ENCODE measurements at regions not wholly inside any gene's neighbourhood (a gene's known extent, or its start where the extent isn't known, plus 50 kb on each side); places are given as distances from the start of the nearest gene placed in this dataset.

- TF ChIP-seq PBX3 (IDR thresholded peaks at IDR 0.05) (no peak), KDM1A (IDR thresholded peaks at IDR 0.05; ENCODE audit: low read depth) (no peak), SMC3 (IDR thresholded peaks at IDR 0.05) (no peak), ESRRA (IDR thresholded peaks at IDR 0.05; ENCODE audit: borderline replicate concordance, low read length) (no peak), JUN (IDR thresholded peaks at IDR 0.05) (no peak), CEBPB (IDR thresholded peaks at IDR 0.05) (no peak), TFCP2L1 (CRISPR knock-in tag; IDR thresholded peaks at IDR 0.05) (no peak), PHF8 (IDR thresholded peaks at IDR 0.05; ENCODE audit: borderline replicate concordance, low read depth) (no peak)
- TF ChIP-seq, protein P1, sequence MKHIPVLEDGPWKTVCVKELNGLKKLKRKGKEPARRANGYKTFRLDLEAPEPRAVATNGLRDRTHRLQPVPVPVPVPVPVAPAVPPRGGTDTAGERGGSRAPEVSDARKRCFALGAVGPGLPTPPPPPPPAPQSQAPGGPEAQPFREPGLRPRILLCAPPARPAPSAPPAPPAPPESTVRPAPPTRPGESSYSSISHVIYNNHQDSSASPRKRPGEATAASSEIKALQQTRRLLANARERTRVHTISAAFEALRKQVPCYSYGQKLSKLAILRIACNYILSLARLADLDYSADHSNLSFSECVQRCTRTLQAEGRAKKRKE (CRISPR knock-in tag; IDR thresholded peaks at IDR 0.05; ENCODE audit: low read depth), result no peak
Measured at GRCh38 chr14:22463763-22464173, 125.3 kb downstream of the DAD1 start (continued).

DNA sequence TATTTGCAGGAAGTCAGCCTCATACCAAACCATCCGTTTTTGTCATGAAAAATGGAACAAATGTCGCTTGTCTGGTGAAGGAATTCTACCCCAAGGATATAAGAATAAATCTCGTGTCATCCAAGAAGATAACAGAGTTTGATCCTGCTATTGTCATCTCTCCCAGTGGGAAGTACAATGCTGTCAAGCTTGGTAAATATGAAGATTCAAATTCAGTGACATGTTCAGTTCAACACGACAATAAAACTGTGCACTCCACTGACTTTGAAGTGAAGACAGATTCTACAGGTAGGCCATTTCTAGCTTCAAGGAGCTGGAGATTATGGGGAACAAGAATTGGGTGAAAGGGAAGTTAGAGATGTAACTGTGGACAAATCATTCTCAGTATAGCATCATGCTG lies 126.1 kb downstream of the DAD1 start:
- H3K4me3 ChIP-seq, result no peak overlapping the region
- ATAC-seq (no peak), FAIRE-seq (no peak), DNase-seq (ENCODE audit: low read depth in 1 of 2, low spot score in 1 of 2) (no peak)
- no peak overlapping the region for H3K27ac ChIP-seq
- H3K4me1 ChIP-seq, result no peaks in the 10 kb centered on the region
- H3K4me2 ChIP-seq, result no peak overlapping the region
- POLR2A ChIA-PET, result no interaction called here
- CTCF ChIA-PET, result interaction anchor here (0.7 to 1.9 kb wide), 3 partner anchors 9 to 11 kb away, joined by 3 to 4 read pairs (median 4); no protein-coding TSS in a partner anchor
- no peaks in the 10 kb centered on the region for H3K9me3 ChIP-seq
- WGBS (ENCODE audit: missing lambda C conversion rate), result 55% methylated on average over 4 of the region's 4 CpGs
- TF ChIP-seq FOSB (CRISPR knock-in tag; IDR thresholded peaks at IDR 0.05), result no peak
- no peak for TF ChIP-seq CHD2 (IDR thresholded peaks at IDR 0.05; ENCODE audit: low read length, partially characterized antibody)
- no peak for TF ChIP-seq RAD21 (conservative IDR thresholded peaks at IDR 0.05 in 1 of 2, IDR thresholded peaks at IDR 0.05 in 1 of 2)

DNA sequence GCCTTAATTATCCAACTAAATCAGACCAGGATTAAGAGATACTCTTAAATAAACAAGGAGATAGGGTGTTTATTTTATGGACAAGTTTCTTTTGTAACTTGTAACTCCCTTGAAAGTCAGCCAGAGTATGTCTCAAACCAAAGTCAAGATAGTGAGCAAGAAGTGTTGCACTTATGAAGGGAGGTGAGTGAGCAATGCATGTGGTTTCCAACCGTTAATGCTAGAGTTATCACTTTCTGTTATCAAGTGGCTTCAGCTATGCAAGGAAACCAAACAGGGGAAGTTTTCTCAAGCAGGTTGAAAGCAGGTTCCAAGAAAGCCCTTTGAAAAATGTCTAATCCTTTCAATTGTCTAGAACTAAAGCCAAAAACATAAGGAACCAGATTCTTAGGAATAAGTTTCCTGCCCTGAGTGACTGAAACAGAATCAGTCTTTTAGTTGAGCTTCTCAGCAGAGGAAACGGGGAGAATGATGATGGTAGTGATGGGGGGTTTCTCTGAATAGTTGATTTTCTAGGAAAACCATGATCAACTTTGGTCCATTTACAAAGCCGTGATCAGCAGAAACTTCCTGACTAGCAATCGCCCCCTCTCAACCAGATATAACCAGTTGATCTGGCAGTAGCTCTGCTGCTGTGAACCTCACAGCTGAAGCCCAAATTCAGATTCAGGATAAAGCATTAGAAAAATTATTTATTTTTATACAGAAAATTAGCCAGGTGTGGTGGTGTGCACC lies 128.4 kb downstream of the DAD1 start:
- Histone ChIP-seq H3K27ac (no peak overlapping the region), H3K4me3 (no peak overlapping the region), H3K4me2 (no peak overlapping the region), H3K4me1 (no peaks in the 10 kb centered on the region), H3K9me3 (no peaks in the 10 kb centered on the region)
- POLR2A ChIA-PET, result no interaction called here
- FAIRE-seq, result no peak
- no peak for ATAC-seq
- WGBS (ENCODE audit: missing lambda C conversion rate), result 48% methylated on average over 4 of the region's 4 CpGs
- CTCF ChIA-PET, result interaction anchor here (1.0 to 3.3 kb wide), 5 partner anchors 11 to 96 kb away, joined by 3 to 13 read pairs (median 5); no protein-coding TSS in a partner anchor
- DNase-seq (ENCODE audit: low read depth in 1 of 2, low spot score in 1 of 2), result no peak
- no peak for TF ChIP-seq RNF2 (IDR thresholded peaks at IDR 0.05; ENCODE audit: borderline replicate concordance, low read depth)
- TF ChIP-seq PHF8 (IDR thresholded peaks at IDR 0.05; ENCODE audit: borderline replicate concordance, low read depth), result no peak
- TF ChIP-seq, protein P2, sequence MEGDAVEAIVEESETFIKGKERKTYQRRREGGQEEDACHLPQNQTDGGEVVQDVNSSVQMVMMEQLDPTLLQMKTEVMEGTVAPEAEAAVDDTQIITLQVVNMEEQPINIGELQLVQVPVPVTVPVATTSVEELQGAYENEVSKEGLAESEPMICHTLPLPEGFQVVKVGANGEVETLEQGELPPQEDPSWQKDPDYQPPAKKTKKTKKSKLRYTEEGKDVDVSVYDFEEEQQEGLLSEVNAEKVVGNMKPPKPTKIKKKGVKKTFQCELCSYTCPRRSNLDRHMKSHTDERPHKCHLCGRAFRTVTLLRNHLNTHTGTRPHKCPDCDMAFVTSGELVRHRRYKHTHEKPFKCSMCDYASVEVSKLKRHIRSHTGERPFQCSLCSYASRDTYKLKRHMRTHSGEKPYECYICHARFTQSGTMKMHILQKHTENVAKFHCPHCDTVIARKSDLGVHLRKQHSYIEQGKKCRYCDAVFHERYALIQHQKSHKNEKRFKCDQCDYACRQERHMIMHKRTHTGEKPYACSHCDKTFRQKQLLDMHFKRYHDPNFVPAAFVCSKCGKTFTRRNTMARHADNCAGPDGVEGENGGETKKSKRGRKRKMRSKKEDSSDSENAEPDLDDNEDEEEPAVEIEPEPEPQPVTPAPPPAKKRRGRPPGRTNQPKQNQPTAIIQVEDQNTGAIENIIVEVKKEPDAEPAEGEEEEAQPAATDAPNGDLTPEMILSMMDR (IDR thresholded peaks at IDR 0.05), result no peak
- TF ChIP-seq POLR2A (IDR thresholded peaks at IDR 0.05; ENCODE audit: low read length), result no peak
- TF ChIP-seq HEYL (CRISPR knock-in tag; IDR thresholded peaks at IDR 0.05), result no peak
- TF ChIP-seq, protein P3, sequence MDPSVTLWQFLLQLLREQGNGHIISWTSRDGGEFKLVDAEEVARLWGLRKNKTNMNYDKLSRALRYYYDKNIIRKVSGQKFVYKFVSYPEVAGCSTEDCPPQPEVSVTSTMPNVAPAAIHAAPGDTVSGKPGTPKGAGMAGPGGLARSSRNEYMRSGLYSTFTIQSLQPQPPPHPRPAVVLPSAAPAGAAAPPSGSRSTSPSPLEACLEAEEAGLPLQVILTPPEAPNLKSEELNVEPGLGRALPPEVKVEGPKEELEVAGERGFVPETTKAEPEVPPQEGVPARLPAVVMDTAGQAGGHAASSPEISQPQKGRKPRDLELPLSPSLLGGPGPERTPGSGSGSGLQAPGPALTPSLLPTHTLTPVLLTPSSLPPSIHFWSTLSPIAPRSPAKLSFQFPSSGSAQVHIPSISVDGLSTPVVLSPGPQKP (IDR thresholded peaks at IDR 0.05; ENCODE audit: low read depth, low read length), result no peak
- TF ChIP-seq MAFK (IDR thresholded peaks at IDR 0.05; ENCODE audit: partially characterized antibody), result no peak
- no peak for TF ChIP-seq ZNF302 (CRISPR knock-in tag; IDR thresholded peaks at IDR 0.05)
- no peak for TF ChIP-seq CBX2 (IDR thresholded peaks at IDR 0.05; ENCODE audit: borderline replicate concordance, low read depth)
- no peak for TF ChIP-seq JUN (IDR thresholded peaks at IDR 0.05)
- no peak for TF ChIP-seq CEBPB (IDR thresholded peaks at IDR 0.05)
- no peak for TF ChIP-seq BCL3 (IDR thresholded peaks at IDR 0.05)
- TF ChIP-seq CHD4 (IDR thresholded peaks at IDR 0.05; ENCODE audit: borderline replicate concordance), result no peak
- TF ChIP-seq, protein P4, sequence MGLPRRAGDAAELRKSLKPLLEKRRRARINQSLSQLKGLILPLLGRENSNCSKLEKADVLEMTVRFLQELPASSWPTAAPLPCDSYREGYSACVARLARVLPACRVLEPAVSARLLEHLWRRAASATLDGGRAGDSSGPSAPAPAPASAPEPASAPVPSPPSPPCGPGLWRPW (IDR thresholded peaks at IDR 0.05), result no peak
- no peak for TF ChIP-seq PBX3 (IDR thresholded peaks at IDR 0.05)
- TF ChIP-seq POLR2AphosphoS2 (conservative IDR thresholded peaks at IDR 0.05; ENCODE audit: low read length), result no peak
- no peak for TF ChIP-seq NR3C1 (IDR thresholded peaks at IDR 0.05)
